ENCODE measurements at regions not wholly inside any gene's neighbourhood (a gene's known extent, or its start where the extent isn't known, plus 50 kb on each side); places are given as distances from the start of the nearest gene placed in this dataset.

DNA sequence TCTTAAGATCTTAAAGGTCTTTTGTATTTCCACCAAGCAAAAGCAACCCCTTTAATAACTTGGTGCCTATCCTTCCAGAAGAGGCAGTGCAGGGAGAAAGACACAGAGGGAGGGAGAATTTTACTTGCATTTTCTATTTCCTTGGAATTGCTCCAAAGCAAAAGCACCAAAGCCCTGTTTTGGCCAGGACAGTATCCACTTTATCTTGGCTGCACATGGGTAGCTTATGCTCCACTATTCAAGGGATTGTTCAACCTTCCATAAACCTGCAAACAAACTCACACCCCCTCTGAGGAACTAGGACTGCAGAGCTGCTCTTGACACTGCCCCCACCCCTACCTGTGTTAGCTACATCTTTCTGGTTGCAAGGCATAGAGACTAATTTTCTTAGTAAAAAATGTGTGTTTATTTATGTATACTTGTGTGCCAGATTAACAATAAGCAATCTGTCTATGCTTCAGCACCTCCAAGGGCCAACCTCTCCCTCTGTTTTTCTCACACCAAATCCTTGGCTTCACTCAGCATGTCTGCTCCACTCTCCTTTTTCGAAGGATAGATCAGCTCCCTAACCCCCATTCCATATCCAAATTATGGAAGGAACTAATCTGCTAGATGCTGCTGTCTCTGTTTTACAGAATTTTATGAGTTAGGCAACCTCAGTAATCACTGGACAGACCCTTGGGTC, 68.1 kb upstream of the KLF12 start:
- TF ChIP-seq, protein P1, sequence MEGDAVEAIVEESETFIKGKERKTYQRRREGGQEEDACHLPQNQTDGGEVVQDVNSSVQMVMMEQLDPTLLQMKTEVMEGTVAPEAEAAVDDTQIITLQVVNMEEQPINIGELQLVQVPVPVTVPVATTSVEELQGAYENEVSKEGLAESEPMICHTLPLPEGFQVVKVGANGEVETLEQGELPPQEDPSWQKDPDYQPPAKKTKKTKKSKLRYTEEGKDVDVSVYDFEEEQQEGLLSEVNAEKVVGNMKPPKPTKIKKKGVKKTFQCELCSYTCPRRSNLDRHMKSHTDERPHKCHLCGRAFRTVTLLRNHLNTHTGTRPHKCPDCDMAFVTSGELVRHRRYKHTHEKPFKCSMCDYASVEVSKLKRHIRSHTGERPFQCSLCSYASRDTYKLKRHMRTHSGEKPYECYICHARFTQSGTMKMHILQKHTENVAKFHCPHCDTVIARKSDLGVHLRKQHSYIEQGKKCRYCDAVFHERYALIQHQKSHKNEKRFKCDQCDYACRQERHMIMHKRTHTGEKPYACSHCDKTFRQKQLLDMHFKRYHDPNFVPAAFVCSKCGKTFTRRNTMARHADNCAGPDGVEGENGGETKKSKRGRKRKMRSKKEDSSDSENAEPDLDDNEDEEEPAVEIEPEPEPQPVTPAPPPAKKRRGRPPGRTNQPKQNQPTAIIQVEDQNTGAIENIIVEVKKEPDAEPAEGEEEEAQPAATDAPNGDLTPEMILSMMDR (IDR thresholded peaks at IDR 0.05 in 4 of 5, conservative IDR thresholded peaks at IDR 0.05 in 1 of 5), result no peak
- no peak for TF ChIP-seq POLR2A (IDR thresholded peaks at IDR 0.05)

All from gastrocnemius medialis (tissue), 4 donors.